ENCODE measurements at regions not wholly inside any gene's neighbourhood (a gene's known extent, or its start where the extent isn't known, plus 50 kb on each side); places are given as distances from the start of the nearest gene placed in this dataset.
A peak's percentile ranks its signal among the peaks of the same experiment; 100 is the strongest.
"Not testable (repeated sequence)": the region's sequence is repeated elsewhere in the genome, so short reads cannot be mapped to it uniquely, and the experiment has no call there.

GRCh38 chr22:11613898-11614755 is 3913.9 kb upstream of the OR11H1 start:
- no peak overlapping the region for H3K4me3 ChIP-seq (ENCODE audit: control insufficient read depth, low read depth, low read length)
- no peak for TF ChIP-seq CTCF (IDR thresholded peaks at IDR 0.05; ENCODE audit: control insufficient read depth, insufficient read depth, low read depth, low read length, missing control alignments)
- no peak for DNase-seq (ENCODE audit: low read depth)

GRCh38 chr22:11614798-11615433 is 3913.1 kb upstream of the OR11H1 start:
- not testable (repeated sequence) for H3K4me3 ChIP-seq (ENCODE audit: control insufficient read depth, low read depth, low read length); DNase-seq (ENCODE audit: low read depth)

GRCh38 chr22:11616811-11617210 is 3911.2 kb upstream of the OR11H1 start:
- DNase-seq (ENCODE audit: low read depth) = peak; percentile 1
- no peak overlapping the region for H3K4me3 ChIP-seq (ENCODE audit: control insufficient read depth, low read depth, low read length)
- TF ChIP-seq CTCF (IDR thresholded peaks at IDR 0.05; ENCODE audit: control insufficient read depth, insufficient read depth, low read depth, low read length, missing control alignments) = no peak

GRCh38 chr22:11618322-11618662 is 3909.7 kb upstream of the OR11H1 start:
- DNase-seq (ENCODE audit: low read depth); H3K4me3 ChIP-seq (ENCODE audit: control insufficient read depth, low read depth, low read length): not testable (repeated sequence)

GRCh38 chr22:11618688-11619087 is 3909.3 kb upstream of the OR11H1 start:
- H3K4me3 ChIP-seq (ENCODE audit: control insufficient read depth, low read depth, low read length); DNase-seq (ENCODE audit: low read depth): not testable (repeated sequence)

- not testable (repeated sequence) for DNase-seq (ENCODE audit: low read depth); H3K4me3 ChIP-seq (ENCODE audit: control insufficient read depth, low read depth, low read length)
Measured at GRCh38 chr22:11620921-11621762, 3906.8 kb upstream of the OR11H1 start.

GRCh38 chr22:11622774-11623173 is 3905.2 kb upstream of the OR11H1 start:
- H3K4me3 ChIP-seq (ENCODE audit: control insufficient read depth, low read depth, low read length); DNase-seq (ENCODE audit: low read depth): not testable (repeated sequence)

GRCh38 chr22:11625711-11626421 is 3902.1 kb upstream of the OR11H1 start:
- not testable (repeated sequence) for H3K4me3 ChIP-seq (ENCODE audit: control insufficient read depth, low read depth, low read length); DNase-seq (ENCODE audit: low read depth)

GRCh38 chr22:11626422-11626773 is 3901.6 kb upstream of the OR11H1 start:
- DNase-seq (ENCODE audit: low read depth) = no peak
- H3K4me3 ChIP-seq (ENCODE audit: control insufficient read depth, low read depth, low read length) = no peak overlapping the region
- no peak for TF ChIP-seq CTCF (IDR thresholded peaks at IDR 0.05; ENCODE audit: control insufficient read depth, insufficient read depth, low read depth, low read length, missing control alignments)

- DNase-seq (ENCODE audit: low read depth); H3K4me3 ChIP-seq (ENCODE audit: control insufficient read depth, low read depth, low read length): not testable (repeated sequence)
Measured at GRCh38 chr22:11627036-11627435, 3901.0 kb upstream of the OR11H1 start.
